22Rv1 (cell line): ENCODE measurements at regions not wholly inside any gene's neighbourhood (a gene's known extent, or its start where the extent isn't known, plus 50 kb on each side); places are given as distances from the start of the nearest gene placed in this dataset.

Experiments
- H3K27ac ChIP-seq: fragments of 450-650 bp; 2 replicates; pipeline ENCODE4 v1.5.1; 2017
- CTCF ChIP-seq: fragments of 450-650 bp; IDR thresholded peaks from 2 replicates; pipeline ENCODE4 v1.5.1; 2017; ENCODE audit warnings: mild to moderate bottlenecking
- ZFX ChIP-seq: fragments of 450-650 bp; IDR thresholded peaks from 2 replicates; pipeline ENCODE4 v1.6.1; 2017; ENCODE audit warnings: antibody characterized with exemption, borderline replicate concordance

- no peak overlapping the region for H3K27ac ChIP-seq
- no peak for TF ChIP-seq CTCF
- no peak for TF ChIP-seq ZFX
Measured at GRCh38 chr2:128716299-128716721, 397.6 kb upstream of the HS6ST1 start.

GRCh38 chr2:128717758-128718710 lies 399.4 kb upstream of the HS6ST1 start:
- TF ChIP-seq CTCF = no peak
- no peak for TF ChIP-seq ZFX
- no peak overlapping the region for H3K27ac ChIP-seq

GRCh38 chr2:128720080-128721022 lies 401.7 kb upstream of the HS6ST1 start:
- no peak for TF ChIP-seq ZFX
- no peak for TF ChIP-seq CTCF
- H3K27ac ChIP-seq = no peak overlapping the region

- no peak overlapping the region for H3K27ac ChIP-seq
- no peak for TF ChIP-seq CTCF
Measured at GRCh38 chr2:128721096-128721495, 402.4 kb upstream of the HS6ST1 start.

- H3K27ac ChIP-seq = no peak overlapping the region
Measured at GRCh38 chr2:128722489-128722888, 403.8 kb upstream of the HS6ST1 start.

GRCh38 chr2:128724547-128724946 lies 405.9 kb upstream of the HS6ST1 start:
- no peak overlapping the region for H3K27ac ChIP-seq
- TF ChIP-seq CTCF = no peak
- no peak for TF ChIP-seq ZFX

More at GRCh38 chr2:128722489-128722888, 403.8 kb upstream of the HS6ST1 start:
- no peak for TF ChIP-seq CTCF
- TF ChIP-seq ZFX = no peak

- no peak overlapping the region for H3K27ac ChIP-seq
- TF ChIP-seq ZFX (no peak), CTCF (no peak)
Measured at GRCh38 chr2:128724972-128725371, 406.3 kb upstream of the HS6ST1 start.
